HepG2 (cell line): ENCODE measurements at regions not wholly inside any gene's neighbourhood (a gene's known extent, or its start where the extent isn't known, plus 50 kb on each side); places are given as distances from the start of the nearest gene placed in this dataset.

Experiments
- AKAP8 ChIP-seq: sonication (generic); formaldehyde crosslinking; IDR thresholded peaks from 2 replicates; pipeline ENCODE4 v1.5.1; 2020; ENCODE audit warnings: mild to moderate bottlenecking, missing genetic modification reagents
- ARNTL ChIP-seq: sonication (generic); formaldehyde crosslinking; IDR thresholded peaks from 2 replicates; pipeline ENCODE4 v1.4.0; 2020; ENCODE audit warnings: mild to moderate bottlenecking, missing genetic modification reagents
- CCAR2 ChIP-seq: fragments of 200-400 bp; formaldehyde crosslinking; optimal IDR thresholded peaks from 2 replicates; pipeline ENCODE3; 2018; ENCODE audit warnings: low read depth, mild to moderate bottlenecking, low read length, moderate library complexity
- PRPF4 ChIP-seq: fragments of 200-400 bp; formaldehyde crosslinking; IDR thresholded peaks from 2 replicates; pipeline ENCODE4 v1.6.1; 2016; ENCODE audit warnings: low read length, low read depth; ENCODE audit not compliant: poor library complexity, severe bottlenecking
- TCF7L2 ChIP-seq: IDR thresholded peaks from 2 replicates; pipeline ENCODE4 v1.6.1; 2011; ENCODE audit warnings: mild to moderate bottlenecking, low read depth, low read length, moderate library complexity
- ZXDC ChIP-seq: sonication (generic); formaldehyde crosslinking; IDR thresholded peaks from 2 replicates; pipeline ENCODE4 v1.5.0; 2020; ENCODE audit warnings: mild to moderate bottlenecking, missing genetic modification reagents
- TF ChIP-seq, protein P1 (sequence below): sonication (generic); formaldehyde crosslinking; IDR thresholded peaks from 2 replicates; pipeline ENCODE4 v1.5.0; 2020; ENCODE audit warnings: mild to moderate bottlenecking, missing genetic modification reagents, moderate library complexity

GRCh38 chr16:72725643-72726042, 322.3 kb downstream of the ZFHX3 start:
- TF ChIP-seq, protein P1, sequence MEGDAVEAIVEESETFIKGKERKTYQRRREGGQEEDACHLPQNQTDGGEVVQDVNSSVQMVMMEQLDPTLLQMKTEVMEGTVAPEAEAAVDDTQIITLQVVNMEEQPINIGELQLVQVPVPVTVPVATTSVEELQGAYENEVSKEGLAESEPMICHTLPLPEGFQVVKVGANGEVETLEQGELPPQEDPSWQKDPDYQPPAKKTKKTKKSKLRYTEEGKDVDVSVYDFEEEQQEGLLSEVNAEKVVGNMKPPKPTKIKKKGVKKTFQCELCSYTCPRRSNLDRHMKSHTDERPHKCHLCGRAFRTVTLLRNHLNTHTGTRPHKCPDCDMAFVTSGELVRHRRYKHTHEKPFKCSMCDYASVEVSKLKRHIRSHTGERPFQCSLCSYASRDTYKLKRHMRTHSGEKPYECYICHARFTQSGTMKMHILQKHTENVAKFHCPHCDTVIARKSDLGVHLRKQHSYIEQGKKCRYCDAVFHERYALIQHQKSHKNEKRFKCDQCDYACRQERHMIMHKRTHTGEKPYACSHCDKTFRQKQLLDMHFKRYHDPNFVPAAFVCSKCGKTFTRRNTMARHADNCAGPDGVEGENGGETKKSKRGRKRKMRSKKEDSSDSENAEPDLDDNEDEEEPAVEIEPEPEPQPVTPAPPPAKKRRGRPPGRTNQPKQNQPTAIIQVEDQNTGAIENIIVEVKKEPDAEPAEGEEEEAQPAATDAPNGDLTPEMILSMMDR (CRISPR knock-in tag), result no peak
- TF ChIP-seq ZXDC (CRISPR knock-in tag) (no peak), ARNTL (CRISPR knock-in tag) (no peak), CCAR2 (no peak), PRPF4 (no peak), AKAP8 (CRISPR knock-in tag) (no peak), TCF7L2 (no peak)
